NCI-H774 (cell line): ENCODE measurements at regions not wholly inside any gene's neighbourhood (a gene's known extent, or its start where the extent isn't known, plus 50 kb on each side); places are given as distances from the start of the nearest gene placed in this dataset.

Experiments
- DNase-seq: peaks from one replicate; lab custom pipeline; 2025; lab: John Stamatoyannopoulos, UW

- DNase-seq: no peak
These were observed 176.7 kb downstream of the ST6GAL2 start for GRCh38 chr2:106709229-106709628.

GRCh38 chr2:106719222-106719621 is 166.7 kb downstream of the ST6GAL2 start:
- DNase-seq: no peak

DNA sequence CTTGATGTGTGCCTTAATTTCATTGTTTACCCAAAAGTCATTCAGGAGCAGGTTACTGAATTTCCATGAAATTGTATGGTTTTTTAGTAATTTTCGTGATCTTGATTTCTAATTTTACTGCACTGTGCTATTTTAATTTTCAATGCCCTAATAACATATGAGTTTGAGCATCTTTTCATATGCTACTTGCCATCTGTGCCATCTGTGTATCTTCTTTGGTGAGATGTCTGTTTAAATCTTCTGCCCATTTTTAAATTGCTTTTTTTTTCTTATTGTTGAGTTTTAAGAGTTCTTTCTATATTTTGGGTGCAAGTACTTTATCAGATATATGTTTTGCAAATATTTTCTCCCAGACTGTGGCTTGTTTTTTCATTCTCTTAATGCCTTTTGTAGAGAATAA is 165.9 kb downstream of the ST6GAL2 start:
- DNase-seq: no peak

- no peak for DNase-seq
These were observed 161.6 kb downstream of the ST6GAL2 start for GRCh38 chr2:106724301-106724794.

DNA sequence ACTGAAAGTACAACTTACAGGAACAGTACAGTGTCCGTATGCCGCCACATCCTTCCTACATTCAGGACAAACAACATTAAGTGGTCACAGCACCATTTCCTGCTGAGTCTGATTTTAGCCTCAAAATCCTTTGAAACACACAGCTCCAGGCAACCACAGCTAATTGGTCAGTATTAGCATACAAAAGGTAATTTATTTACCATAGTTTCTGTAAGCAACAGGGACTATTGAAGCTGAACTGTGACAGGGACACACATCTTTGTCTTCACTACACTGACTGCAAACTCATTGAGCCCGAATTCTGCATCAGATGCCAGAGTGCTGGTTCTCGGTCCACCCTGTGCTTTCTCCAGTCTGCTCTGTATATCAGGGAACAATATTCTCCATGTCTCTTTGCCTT is 151.8 kb downstream of the ST6GAL2 start:
- no peak for DNase-seq

GRCh38 chr2:106735807-106736206 is 150.2 kb downstream of the ST6GAL2 start:
- DNase-seq: no peak

GRCh38 chr2:106736221-106736620 is 149.7 kb downstream of the ST6GAL2 start:
- no peak for DNase-seq

DNA sequence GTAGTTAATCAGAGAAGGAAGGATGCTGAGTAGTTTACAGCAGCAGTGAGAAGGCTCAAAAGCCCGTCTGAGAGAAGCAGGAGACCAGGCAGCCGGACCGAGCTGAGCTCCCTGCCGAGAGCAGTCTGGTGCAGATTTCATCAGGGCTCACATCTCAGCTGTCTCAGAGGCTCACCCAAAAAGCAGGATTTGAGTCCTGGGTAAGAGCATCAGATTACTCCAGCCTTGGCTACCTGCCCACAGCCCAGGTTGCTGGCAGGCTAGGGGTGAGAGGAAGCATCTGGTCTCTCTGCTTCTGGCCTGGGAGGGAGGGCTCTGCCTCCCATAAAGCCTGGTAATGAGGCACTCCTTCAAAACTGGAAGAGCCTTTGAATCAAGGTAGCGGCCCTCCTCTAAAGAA is 140.5 kb downstream of the ST6GAL2 start:
- no peak for DNase-seq

- no peak for DNase-seq
These were observed 136.1 kb downstream of the ST6GAL2 start for GRCh38 chr2:106749823-106750222.
